K562 (cell line): ENCODE measurements at regions not wholly inside any gene's neighbourhood (a gene's known extent, or its start where the extent isn't known, plus 50 kb on each side); places are given as distances from the start of the nearest gene placed in this dataset.

Source experiments
- ATAC-seq: fragments of 200-7000 bp; cut with Tn5 transposase; 3 replicates; pipeline ENCODE4 v1.9.1; 2020; ENCODE audit warnings: moderate library complexity
- BruUV-seq: library from RNA; stranded (reverse); fragments of 400-500 nt; replicated peaks from 2 replicates; lab custom pipeline; 2021; lab: Mats Ljungman, UMichigan
- CTCF ChIA-PET: fragments of 300-600 bp; formaldehyde crosslinking; extraction: SDS; loops from one replicate; lab custom pipeline; 2021; ENCODE audit warnings: low intra/inter-chr PET ratio; lab: Yijun Ruan, JAX
- POLR2A ChIA-PET: fragments of 300-600, 350-650 bp; sonication (Branson Sonifier 250); formaldehyde crosslinking; extraction: SDS; loops from one replicate; lab custom pipeline; 2021; ENCODE audit warnings: antibody characterized with exemption, inconsistent platforms; lab: Yijun Ruan, JAX
- DNase-seq, 4 experiments: peaks; one replicate each; pipeline versions ENCODE4 v3.0.0 to v3.0.0-alpha.2; 2011 to 2018; ENCODE audit warnings: low spot score in 3 of 4, mixed read lengths in 3 of 4; ENCODE audit errors: extremely low read depth in 1 of 4
- FAIRE-seq: peaks from 2 replicates; lab custom pipeline; 2011; peaks lifted over from hg19 to GRCh38; lab: Jason Lieb, UNC
- H2AFZ ChIP-seq: 2 replicates; pipeline ENCODE4 v1.6.0; 2011; ENCODE audit warnings: low read depth, low read length, control low read depth, inconsistent platforms
- H3K27ac ChIP-seq: fragments of 200-600 bp; 3 replicates; pipeline ENCODE4 v1.8.0; 2011; ENCODE audit warnings: low read depth, mild to moderate bottlenecking, control low read depth, inconsistent platforms, low read length, moderate library complexity, mixed read lengths; ENCODE audit errors: extremely low read depth
- H3K27me3 ChIP-seq, 2 experiments: fragments of 300-600 bp in 1 of 2; 2 replicates in 1 of 2; 3 replicates in 1 of 2; pipeline versions ENCODE4 v1.6.0 to v1.8.0; 2011; ENCODE audit warnings: inconsistent platforms in 2 of 2, low read length in 2 of 2, mild to moderate bottlenecking in 1 of 2, mixed read lengths in 1 of 2, moderate library complexity in 1 of 2; ENCODE audit not compliant: control insufficient read depth in 2 of 2, insufficient read depth in 2 of 2
- H3K36me3 ChIP-seq: fragments of 300-600 bp; 3 replicates; pipeline ENCODE4 v1.8.0; 2011; ENCODE audit warnings: mild to moderate bottlenecking, low read length, inconsistent platforms; ENCODE audit not compliant: control insufficient read depth, insufficient read depth
- H3K4me1 ChIP-seq, 2 experiments: fragments of 200-600 bp in 1 of 2; replicated peaks in 1 of 2; 2 replicates in 1 of 2; 3 replicates in 1 of 2; pipeline versions ENCODE4 v1.5.1 to v1.8.0; 2011; ENCODE audit warnings: inconsistent platforms in 2 of 2, low read length in 2 of 2, mild to moderate bottlenecking in 1 of 2, mixed read lengths in 1 of 2, moderate library complexity in 1 of 2; ENCODE audit not compliant: control insufficient read depth in 2 of 2, insufficient read depth in 2 of 2
- H3K4me2 ChIP-seq: 2 replicates; pipeline ENCODE4 v1.6.1; 2011; ENCODE audit warnings: low read length, control low read depth, inconsistent platforms, mixed read lengths; ENCODE audit not compliant: insufficient read depth
- H3K4me3 ChIP-seq: fragments of 200-600 bp; sonication (generic), shearing (Covaris generic); 2 replicates; pipeline ENCODE4 v1.5.1; 2016; ENCODE audit warnings: control low read depth, inconsistent platforms
- H3K79me2 ChIP-seq: fragments of 200-600 bp; 3 replicates; pipeline ENCODE4 v1.8.0; 2011; ENCODE audit warnings: low read length, inconsistent platforms; ENCODE audit not compliant: control insufficient read depth, insufficient read depth
- H3K9ac ChIP-seq, 2 experiments: 2 replicates each; pipeline versions ENCODE4 v1.6.0 to v1.6.1; 2011; ENCODE audit warnings: low read depth in 2 of 2, low read length in 2 of 2, control low read depth in 1 of 2, inconsistent platforms in 1 of 2, mild to moderate bottlenecking in 1 of 2, mixed read lengths in 1 of 2; ENCODE audit not compliant: insufficient read depth in 1 of 2
- H3K9me1 ChIP-seq: one replicate; pipeline ENCODE4 v1.6.0; 2011; ENCODE audit warnings: inconsistent platforms, mild to moderate bottlenecking, low read length, moderate library complexity; ENCODE audit not compliant: control insufficient read depth, insufficient read depth
- H3K9me3 ChIP-seq: replicated peaks from 2 replicates; pipeline ENCODE4 v1.5.1; 2011; ENCODE audit warnings: low read depth, low read length, inconsistent platforms; ENCODE audit not compliant: control insufficient read depth, insufficient read depth
- H4K20me1 ChIP-seq: replicated peaks from 2 replicates; pipeline ENCODE4 v1.6.1; 2011; ENCODE audit warnings: low read length, inconsistent platforms, mixed read lengths; ENCODE audit not compliant: control insufficient read depth, insufficient read depth
- ATF1 ChIP-seq, 2 experiments: fragments of 450-650 bp in 1 of 2; IDR thresholded peaks; 2 replicates each; pipeline ENCODE4 v1.6.1; 2016; ENCODE audit warnings: missing compliant biosample characterization in 1 of 2, missing genetic modification characterization in 1 of 2
- FOXJ2 ChIP-seq: fragments of 200-800 bp; sonication (Bioruptor generic); IDR thresholded peaks from 2 replicates; pipeline ENCODE4 v1.6.1; 2016; ENCODE audit warnings: missing genetic modification characterization, missing compliant biosample characterization
- HNRNPL ChIP-seq: fragments of 200-400 bp; formaldehyde crosslinking; IDR thresholded peaks from 2 replicates; pipeline ENCODE4 v1.6.1; 2017; ENCODE audit warnings: low read depth, mild to moderate bottlenecking, low read length
- STAT5B ChIP-seq: fragments of 250-450 bp; sonication (Bioruptor Pico); IDR thresholded peaks from 2 replicates; pipeline ENCODE4 v1.8.0; 2021; ENCODE audit warnings: mild to moderate bottlenecking, inconsistent platforms
- WGBS: fragments of 100-300 bp; shearing (Covaris generic); methylation state at CpG from one replicate; pipeline ENCODE4 v1.1.6; 2016; ENCODE audit warnings: low coverage, mixed read lengths; ENCODE audit not compliant: insufficient coverage; ENCODE audit errors: missing lambda C conversion rate; 5-methylcytosine and 5-hydroxymethylcytosine counted together
- in situ Hi-C: fragments of 300-500 bp; cut with MboI; formaldehyde crosslinking; loops from 4 replicates; pipeline ENCODE4 v1.15.0; 2018; ENCODE audit warnings: inconsistent platforms, mixed read lengths
- intact Hi-C: fragments of 100-400 bp; cut with micrococcal nuclease; formaldehyde crosslinking; loops from 2 replicates; pipeline ENCODE4 v1.14.2; 2022
- TF ChIP-seq, protein P1 (sequence below): fragments of 250-450 bp; sonication (Bioruptor Pico); IDR thresholded peaks from 2 replicates; pipeline ENCODE4 v1.9.0; 2021; ENCODE audit warnings: mild to moderate bottlenecking, inconsistent platforms

DNA sequence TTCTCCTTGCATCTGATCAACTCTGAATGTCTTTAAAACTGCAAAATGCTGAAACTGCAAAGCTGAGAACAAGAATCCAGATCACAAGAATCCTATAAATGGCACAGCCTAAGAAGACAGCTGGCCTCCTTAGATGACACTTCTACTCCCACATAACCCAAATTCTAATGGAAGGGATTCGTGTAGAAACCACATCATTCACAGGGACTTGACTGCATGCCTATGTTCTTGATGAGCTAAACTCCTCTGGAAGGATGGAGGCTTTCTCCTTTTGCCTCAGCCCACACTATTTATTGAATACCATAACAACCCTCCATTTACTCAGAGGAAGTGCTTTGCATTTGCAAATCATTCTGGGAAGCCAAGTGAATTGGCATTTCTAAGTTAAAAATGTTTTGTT, 252.5 kb upstream of the VWC2 start:
- no peak overlapping the region for H2AFZ ChIP-seq
- DNase-seq: no peak
- no peak for ATAC-seq
- no peak overlapping the region for H3K9ac ChIP-seq
- CTCF ChIA-PET: no interaction called here
- intact Hi-C loops: no loop called here
- no peak for TF ChIP-seq HNRNPL
- TF ChIP-seq, protein P1, sequence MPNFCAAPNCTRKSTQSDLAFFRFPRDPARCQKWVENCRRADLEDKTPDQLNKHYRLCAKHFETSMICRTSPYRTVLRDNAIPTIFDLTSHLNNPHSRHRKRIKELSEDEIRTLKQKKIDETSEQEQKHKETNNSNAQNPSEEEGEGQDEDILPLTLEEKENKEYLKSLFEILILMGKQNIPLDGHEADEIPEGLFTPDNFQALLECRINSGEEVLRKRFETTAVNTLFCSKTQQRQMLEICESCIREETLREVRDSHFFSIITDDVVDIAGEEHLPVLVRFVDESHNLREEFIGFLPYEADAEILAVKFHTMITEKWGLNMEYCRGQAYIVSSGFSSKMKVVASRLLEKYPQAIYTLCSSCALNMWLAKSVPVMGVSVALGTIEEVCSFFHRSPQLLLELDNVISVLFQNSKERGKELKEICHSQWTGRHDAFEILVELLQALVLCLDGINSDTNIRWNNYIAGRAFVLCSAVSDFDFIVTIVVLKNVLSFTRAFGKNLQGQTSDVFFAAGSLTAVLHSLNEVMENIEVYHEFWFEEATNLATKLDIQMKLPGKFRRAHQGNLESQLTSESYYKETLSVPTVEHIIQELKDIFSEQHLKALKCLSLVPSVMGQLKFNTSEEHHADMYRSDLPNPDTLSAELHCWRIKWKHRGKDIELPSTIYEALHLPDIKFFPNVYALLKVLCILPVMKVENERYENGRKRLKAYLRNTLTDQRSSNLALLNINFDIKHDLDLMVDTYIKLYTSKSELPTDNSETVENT (CRISPR knock-in tag): no peak
- TF ChIP-seq ATF1 (CRISPR knock-in tag; IDR thresholded peaks at IDR 0.05): no peak
- no peak for TF ChIP-seq ATF1 (tag; IDR thresholded peaks at IDR 0.05)
- TF ChIP-seq STAT5B (CRISPR knock-in tag): no peak
- TF ChIP-seq FOXJ2 (tag): no peak
- TF ChIP-seq, all 486 proteins: peak for 0
- WGBS: 0% methylated on average over 1 of the region's 1 CpG
- BruUV-seq: no TSS peak
- FAIRE-seq: no peak
- no peaks in the 10 kb centered on the region for H3K27me3 ChIP-seq
- no peaks in the 10 kb centered on the region; the same call in 1 of the 2 replicates for H3K9me3 ChIP-seq
- POLR2A ChIA-PET: no interaction called here
- H3K36me3 ChIP-seq: no peaks in the 10 kb centered on the region
- H3K9me1 ChIP-seq: no peaks in the 10 kb centered on the region
- H4K20me1 ChIP-seq: no peaks in the 10 kb centered on the region
- in situ Hi-C loops: no loop called here
- no peak overlapping the region for H3K4me3 ChIP-seq
- no peaks in the 10 kb centered on the region for H3K79me2 ChIP-seq
- H3K4me2 ChIP-seq: no peak overlapping the region
- no peak overlapping the region for H3K27ac ChIP-seq
- H3K4me1 ChIP-seq: no peaks in the 10 kb centered on the region
